ENCODE measurements at regions not wholly inside any gene's neighbourhood (a gene's known extent, or its start where the extent isn't known, plus 50 kb on each side); places are given as distances from the start of the nearest gene placed in this dataset.

GRCh38 chr4:149889991-149890390 is 74.3 kb upstream of the IQCM start:
- no peaks in the 10 kb centered on the region for H3K36me3 Mint-ChIP-seq
- Histone ChIP-seq H3K4me3 (ENCODE audit: low read length in 2 of 2) (no peak overlapping the region), H3K27me3 (ENCODE audit: insufficient read depth, low read length) (no peaks in the 10 kb centered on the region), H3K4me1 (ENCODE audit: insufficient read depth, low read length) (no peaks in the 10 kb centered on the region), H3K36me3 (ENCODE audit: insufficient read depth, low read length) (no peaks in the 10 kb centered on the region), H3K27ac (ENCODE audit: low read depth, low read length) (no peak overlapping the region), H3K9me3 (ENCODE audit: control insufficient read depth in 1 of 2, low read length in 2 of 2) (no peaks in the 10 kb centered on the region)
- ChIA-PET POLR2A (ENCODE audit: partially characterized antibody) (no interaction called here), CTCF (ENCODE audit: partially characterized antibody) (no interaction called here)
- H3K4me1 Mint-ChIP-seq = no peaks in the 10 kb centered on the region
- no peak overlapping the region for H3K4me3 Mint-ChIP-seq
- H3K9me3 Mint-ChIP-seq = no peaks in the 10 kb centered on the region
- H3K27ac Mint-ChIP-seq = no peak overlapping the region
- no peaks in the 10 kb centered on the region for H3K27me3 Mint-ChIP-seq
- intact Hi-C loops (cut with micrococcal nuclease) = no loop called here
- DNase-seq = no peak

GRCh38 chr4:149890531-149890930 is 74.9 kb upstream of the IQCM start:
- Mint-ChIP-seq H3K4me3 (no peak overlapping the region), H3K36me3 (no peaks in the 10 kb centered on the region), H3K4me1 (no peaks in the 10 kb centered on the region), H3K27ac (no peak overlapping the region), H3K27me3 (no peaks in the 10 kb centered on the region), H3K9me3 (no peaks in the 10 kb centered on the region)
- Histone ChIP-seq H3K9me3 (ENCODE audit: control insufficient read depth in 1 of 2, low read length in 2 of 2) (no peaks in the 10 kb centered on the region), H3K4me1 (ENCODE audit: insufficient read depth, low read length) (no peaks in the 10 kb centered on the region), H3K27ac (ENCODE audit: low read depth, low read length) (no peak overlapping the region), H3K27me3 (ENCODE audit: insufficient read depth, low read length) (no peaks in the 10 kb centered on the region), H3K36me3 (ENCODE audit: insufficient read depth, low read length) (no peaks in the 10 kb centered on the region), H3K4me3 (ENCODE audit: low read length in 2 of 2) (no peak overlapping the region)
- POLR2A ChIA-PET (ENCODE audit: partially characterized antibody) = no interaction called here
- intact Hi-C loops (cut with micrococcal nuclease) = no loop called here
- no peak for DNase-seq
- CTCF ChIA-PET (ENCODE audit: partially characterized antibody) = interaction anchor here (0.7 kb wide), 1 partner anchor 88 kb away, joined by 3 read pairs; no protein-coding TSS in a partner anchor

DNA sequence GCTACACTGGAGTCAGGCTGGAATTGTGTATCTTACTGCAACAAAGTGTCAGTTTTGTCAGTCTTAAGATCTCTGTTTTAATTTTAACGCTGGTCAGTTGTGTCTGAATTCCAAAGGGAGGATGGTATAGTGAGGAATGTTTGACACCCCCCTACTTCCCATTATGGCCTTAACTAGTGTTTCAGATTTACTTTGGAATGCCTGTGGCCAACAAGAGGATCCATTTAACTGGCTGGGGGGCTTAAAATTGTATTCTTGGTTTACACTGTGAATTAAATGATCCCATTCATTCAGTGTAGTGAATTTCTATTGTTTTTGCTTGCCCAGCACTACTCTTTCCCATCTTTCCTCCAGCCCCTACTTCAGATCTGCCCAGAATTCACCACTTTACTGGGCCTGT is 75.8 kb upstream of the IQCM start:
- ChIA-PET POLR2A (ENCODE audit: partially characterized antibody) (no interaction called here), CTCF (ENCODE audit: partially characterized antibody) (no interaction called here)
- Histone ChIP-seq H3K4me1 (ENCODE audit: insufficient read depth, low read length) (no peaks in the 10 kb centered on the region), H3K27ac (ENCODE audit: low read depth, low read length) (no peak overlapping the region), H3K4me3 (ENCODE audit: low read length in 2 of 2) (no peak overlapping the region), H3K9me3 (ENCODE audit: control insufficient read depth in 1 of 2, low read length in 2 of 2) (no peaks in the 10 kb centered on the region), H3K27me3 (ENCODE audit: insufficient read depth, low read length) (no peaks in the 10 kb centered on the region), H3K36me3 (ENCODE audit: insufficient read depth, low read length) (no peaks in the 10 kb centered on the region)
- intact Hi-C loops (cut with micrococcal nuclease) = no loop called here
- Mint-ChIP-seq H3K27ac (no peak overlapping the region), H3K36me3 (no peaks in the 10 kb centered on the region), H3K27me3 (no peaks in the 10 kb centered on the region), H3K4me3 (no peak overlapping the region), H3K4me1 (no peaks in the 10 kb centered on the region), H3K9me3 (no peaks in the 10 kb centered on the region)
- DNase-seq = no peak

DNA sequence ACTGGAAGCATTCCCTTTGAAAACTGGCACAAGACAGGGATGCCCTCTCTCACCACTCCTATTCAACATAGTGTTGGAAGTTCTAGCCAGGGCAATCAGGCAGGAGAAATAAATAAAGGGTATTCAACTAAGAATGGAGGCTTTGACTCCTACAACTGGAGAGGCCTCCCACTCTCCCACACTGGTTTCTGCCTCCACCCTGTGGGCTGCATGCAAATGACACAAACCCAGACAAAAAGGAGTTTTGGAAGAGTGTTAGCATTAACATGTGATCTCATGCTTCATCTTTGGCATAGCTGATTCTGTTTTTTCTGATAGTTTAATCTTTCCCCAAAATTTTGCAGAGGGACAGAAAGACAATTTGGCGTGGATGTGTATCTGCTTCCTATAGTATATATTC is 80.8 kb upstream of the IQCM start:
- CTCF ChIA-PET (ENCODE audit: partially characterized antibody) = no interaction called here
- Histone ChIP-seq H3K4me3 (ENCODE audit: low read length in 2 of 2) (no peak overlapping the region), H3K27ac (ENCODE audit: low read depth, low read length) (no peak overlapping the region), H3K4me1 (ENCODE audit: insufficient read depth, low read length) (no peaks in the 10 kb centered on the region), H3K27me3 (ENCODE audit: insufficient read depth, low read length) (no peaks in the 10 kb centered on the region), H3K36me3 (ENCODE audit: insufficient read depth, low read length) (no peaks in the 10 kb centered on the region), H3K9me3 (ENCODE audit: control insufficient read depth in 1 of 2, low read length in 2 of 2) (no peaks in the 10 kb centered on the region)
- POLR2A ChIA-PET (ENCODE audit: partially characterized antibody) = no interaction called here
- intact Hi-C loops (cut with micrococcal nuclease) = no loop called here
- H3K4me3 Mint-ChIP-seq = no peak overlapping the region
- H3K27ac Mint-ChIP-seq = no peak overlapping the region
- peaks cover 0 to 1% (median 0%) of the 10 kb centered on the region in 8 donors for H3K9me3 Mint-ChIP-seq
- no peaks in the 10 kb centered on the region for H3K4me1 Mint-ChIP-seq
- no peak for DNase-seq
- H3K27me3 Mint-ChIP-seq = peaks cover 0 to 2% of the 10 kb centered on the region in 2 donors
- no peaks in the 10 kb centered on the region for H3K36me3 Mint-ChIP-seq

GRCh38 chr4:149897783-149898182 is 82.1 kb upstream of the IQCM start:
- no peak overlapping the region for H3K27ac Mint-ChIP-seq
- peaks cover 0 to 1% (median 0%) of the 10 kb centered on the region in 8 donors for H3K9me3 Mint-ChIP-seq
- H3K9me3 ChIP-seq (ENCODE audit: control insufficient read depth in 1 of 2, low read length in 2 of 2) = no peaks in the 10 kb centered on the region
- peaks cover 0 to 2% of the 10 kb centered on the region in 2 donors for H3K27me3 Mint-ChIP-seq
- no peak overlapping the region for H3K4me3 Mint-ChIP-seq
- H3K4me1 Mint-ChIP-seq = no peaks in the 10 kb centered on the region
- H3K4me3 ChIP-seq (ENCODE audit: low read length in 2 of 2) = no peak overlapping the region
- H3K27me3 ChIP-seq (ENCODE audit: insufficient read depth, low read length) = no peaks in the 10 kb centered on the region
- DNase-seq = no peak
- ChIA-PET CTCF (ENCODE audit: partially characterized antibody) (no interaction called here), POLR2A (ENCODE audit: partially characterized antibody) (no interaction called here)
- H3K36me3 Mint-ChIP-seq = no peaks in the 10 kb centered on the region
- no peaks in the 10 kb centered on the region for H3K36me3 ChIP-seq (ENCODE audit: insufficient read depth, low read length)
- no peaks in the 10 kb centered on the region for H3K4me1 ChIP-seq (ENCODE audit: insufficient read depth, low read length)
- no peak overlapping the region for H3K27ac ChIP-seq (ENCODE audit: low read depth, low read length)
- intact Hi-C loops (cut with micrococcal nuclease) = no loop called here

- Mint-ChIP-seq H3K9me3 (peaks cover 0 to 4% (median 0%) of the 10 kb centered on the region in 8 donors), H3K27me3 (peaks cover 2% of the 10 kb centered on the region in 2 donors), H3K36me3 (no peaks in the 10 kb centered on the region), H3K27ac (no peak overlapping the region), H3K4me1 (no peaks in the 10 kb centered on the region), H3K4me3 (no peak overlapping the region)
- no peaks in the 10 kb centered on the region for H3K27me3 ChIP-seq (ENCODE audit: insufficient read depth, low read length)
- POLR2A ChIA-PET (ENCODE audit: partially characterized antibody) = no interaction called here
- H3K36me3 ChIP-seq (ENCODE audit: insufficient read depth, low read length) = no peaks in the 10 kb centered on the region
- CTCF ChIA-PET (ENCODE audit: partially characterized antibody) = no interaction called here
- H3K4me1 ChIP-seq (ENCODE audit: insufficient read depth, low read length) = no peaks in the 10 kb centered on the region
- no peak overlapping the region for H3K4me3 ChIP-seq (ENCODE audit: low read length in 2 of 2)
- intact Hi-C loops (cut with micrococcal nuclease) = no loop called here
- no peak for DNase-seq
- no peak overlapping the region for H3K27ac ChIP-seq (ENCODE audit: low read depth, low read length)
- H3K9me3 ChIP-seq (ENCODE audit: control insufficient read depth in 1 of 2, low read length in 2 of 2) = no peaks in the 10 kb centered on the region
Observed at GRCh38 chr4:149901128-149901527, 85.5 kb upstream of the IQCM start.

DNA sequence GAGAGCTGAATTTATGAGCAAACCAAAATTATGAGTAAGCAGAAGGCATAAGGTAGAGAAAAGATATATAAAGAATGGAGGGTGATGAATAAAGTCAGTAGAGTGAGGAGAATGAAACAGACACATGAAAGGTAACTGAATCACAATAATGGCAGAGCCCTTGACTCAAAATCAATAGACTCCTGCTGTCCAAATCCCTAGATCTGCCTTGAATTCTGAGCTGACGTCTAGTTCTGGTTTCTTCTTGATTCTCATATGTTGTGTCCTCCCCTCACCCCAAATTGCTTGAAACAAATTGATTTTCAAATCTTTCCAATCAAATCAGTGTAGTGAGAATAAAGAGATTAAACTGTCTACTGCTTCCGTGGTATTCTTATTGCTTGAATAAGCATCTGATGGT is 86.6 kb upstream of the IQCM start:
- peaks cover 0 to 4% (median 0%) of the 10 kb centered on the region in 8 donors for H3K9me3 Mint-ChIP-seq

GRCh38 chr4:149910177-149910576 is 94.5 kb upstream of the IQCM start:
- intact Hi-C loops (cut with micrococcal nuclease) = no loop called here
- no peak overlapping the region for H3K27ac ChIP-seq (ENCODE audit: low read depth, low read length)
- H3K4me1 ChIP-seq (ENCODE audit: insufficient read depth, low read length) = no peaks in the 10 kb centered on the region
- Mint-ChIP-seq H3K4me3 (no peak overlapping the region), H3K9me3 (no peaks in the 10 kb centered on the region), H3K27ac (no peak overlapping the region), H3K27me3 (no peaks in the 10 kb centered on the region), H3K4me1 (no peaks in the 10 kb centered on the region), H3K36me3 (no peaks in the 10 kb centered on the region)
- no peaks in the 10 kb centered on the region for H3K36me3 ChIP-seq (ENCODE audit: insufficient read depth, low read length)
- H3K4me3 ChIP-seq (ENCODE audit: low read length in 2 of 2) = no peak overlapping the region
- CTCF ChIA-PET (ENCODE audit: partially characterized antibody) = no interaction called here
- no peak for DNase-seq
- POLR2A ChIA-PET (ENCODE audit: partially characterized antibody) = no interaction called here
- no peaks in the 10 kb centered on the region for H3K27me3 ChIP-seq (ENCODE audit: insufficient read depth, low read length)
- H3K9me3 ChIP-seq (ENCODE audit: control insufficient read depth in 1 of 2, low read length in 2 of 2) = no peaks in the 10 kb centered on the region

More for the DNA sequence above, 86.6 kb upstream of the IQCM start:
- no peak overlapping the region for H3K4me3 Mint-ChIP-seq
- ChIA-PET POLR2A (ENCODE audit: partially characterized antibody) (no interaction called here), CTCF (ENCODE audit: partially characterized antibody) (no interaction called here)
- H3K4me3 ChIP-seq (ENCODE audit: low read length in 2 of 2) = no peak overlapping the region
- H3K27ac ChIP-seq (ENCODE audit: low read depth, low read length) = no peak overlapping the region
- no peak overlapping the region for H3K27ac Mint-ChIP-seq
- H3K9me3 ChIP-seq (ENCODE audit: control insufficient read depth in 1 of 2, low read length in 2 of 2) = no peaks in the 10 kb centered on the region
- peaks cover 2% of the 10 kb centered on the region in 2 donors for H3K27me3 Mint-ChIP-seq
- H3K27me3 ChIP-seq (ENCODE audit: insufficient read depth, low read length) = no peaks in the 10 kb centered on the region
- H3K36me3 Mint-ChIP-seq = no peaks in the 10 kb centered on the region
- H3K36me3 ChIP-seq (ENCODE audit: insufficient read depth, low read length) = no peaks in the 10 kb centered on the region
- intact Hi-C loops (cut with micrococcal nuclease) = no loop called here
- no peaks in the 10 kb centered on the region for H3K4me1 Mint-ChIP-seq
- DNase-seq = no peak
- no peaks in the 10 kb centered on the region for H3K4me1 ChIP-seq (ENCODE audit: insufficient read depth, low read length)

Data from CD4-positive, alpha-beta memory T cell (primary cell).